ENCODE measurements at regions not wholly inside any gene's neighbourhood (a gene's known extent, or its start where the extent isn't known, plus 50 kb on each side); places are given as distances from the start of the nearest gene placed in this dataset.

DNA sequence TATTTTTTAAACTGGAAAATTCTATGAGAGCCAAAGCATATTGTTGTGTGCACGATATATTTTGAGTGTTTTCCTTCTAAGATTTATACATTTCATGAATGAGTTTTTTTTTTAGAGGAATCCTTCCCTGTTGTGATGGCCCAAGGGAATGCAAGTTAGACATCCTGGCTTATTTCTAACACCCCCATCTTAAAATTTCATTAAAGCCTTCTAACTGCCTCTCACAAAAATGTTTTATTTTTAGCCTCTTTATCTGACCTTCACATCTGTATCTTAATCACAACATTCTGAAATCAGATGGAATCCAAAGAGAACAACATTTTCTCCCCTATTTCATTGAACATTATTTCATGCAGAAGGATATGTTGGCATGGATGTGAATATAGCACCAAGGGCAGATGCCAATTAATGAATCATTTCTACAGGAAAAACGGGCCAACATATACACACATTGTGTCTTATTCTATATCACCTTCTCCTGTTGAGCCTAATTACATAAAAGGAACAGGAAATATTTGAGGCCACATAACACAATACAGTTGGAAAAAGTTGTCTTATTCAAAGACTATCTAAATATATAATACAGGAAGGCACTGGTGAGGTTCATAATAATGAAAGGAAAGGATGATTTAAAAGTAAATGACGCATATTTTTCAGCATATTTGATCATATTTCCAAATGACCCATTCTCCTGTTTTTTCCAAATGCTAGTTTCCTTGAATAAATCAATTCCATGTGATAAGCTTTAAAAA lies 455.5 kb downstream of the TTLL7 start:
- TF ChIP-seq EP300 (IDR thresholded peaks at IDR 0.05) (no peak), CTCF (IDR thresholded peaks at IDR 0.05) (no peak), POLR2AphosphoS5 (IDR thresholded peaks at IDR 0.05) (no peak), POLR2A (IDR thresholded peaks at IDR 0.05) (no peak)
- 53% methylated on average over 3 of the region's 3 CpGs for WGBS
- no peak for DNase-seq (ENCODE audit: low spot score in 2 of 2)
- Histone ChIP-seq H3K36me3 (no peaks in the 10 kb centered on the region), H3K27ac (no peak overlapping the region), H3K4me1 (no peaks in the 10 kb centered on the region), H3K4me3 (no peak overlapping the region), H3K27me3 (no peaks in the 10 kb centered on the region), H3K9me3 (no peaks in the 10 kb centered on the region)

- no peaks in the 10 kb centered on the region for H3K9me3 ChIP-seq
- 82% methylated on average over 2 of the region's 2 CpGs for WGBS
- no peaks in the 10 kb centered on the region for H3K27me3 ChIP-seq
- no peak overlapping the region for H3K27ac ChIP-seq
- H3K4me3 ChIP-seq, result no peak overlapping the region
- TF ChIP-seq POLR2AphosphoS5 (IDR thresholded peaks at IDR 0.05) (no peak), EP300 (IDR thresholded peaks at IDR 0.05) (no peak), CTCF (IDR thresholded peaks at IDR 0.05) (no peak), POLR2A (IDR thresholded peaks at IDR 0.05) (no peak)
- H3K36me3 ChIP-seq, result no peaks in the 10 kb centered on the region
- no peaks in the 10 kb centered on the region for H3K4me1 ChIP-seq
- no peak for DNase-seq (ENCODE audit: low spot score in 2 of 2)
These were observed 467.2 kb downstream of the TTLL7 start for GRCh38 chr1:83531521-83532309.

GRCh38 chr1:83530506-83530905 lies 468.4 kb downstream of the TTLL7 start:
- no peak overlapping the region for H3K4me3 ChIP-seq
- 93% methylated on average over 8 of the region's 8 CpGs for WGBS
- no peaks in the 10 kb centered on the region for H3K27me3 ChIP-seq
- no peaks in the 10 kb centered on the region for H3K4me1 ChIP-seq
- no peak for DNase-seq (ENCODE audit: low spot score in 2 of 2)
- H3K9me3 ChIP-seq, result no peaks in the 10 kb centered on the region
- no peak overlapping the region for H3K27ac ChIP-seq
- no peak for TF ChIP-seq CTCF (IDR thresholded peaks at IDR 0.05)
- no peak for TF ChIP-seq POLR2AphosphoS5 (IDR thresholded peaks at IDR 0.05)
- no peak for TF ChIP-seq EP300 (IDR thresholded peaks at IDR 0.05)
- no peak for TF ChIP-seq POLR2A (IDR thresholded peaks at IDR 0.05)
- no peaks in the 10 kb centered on the region for H3K36me3 ChIP-seq

DNA sequence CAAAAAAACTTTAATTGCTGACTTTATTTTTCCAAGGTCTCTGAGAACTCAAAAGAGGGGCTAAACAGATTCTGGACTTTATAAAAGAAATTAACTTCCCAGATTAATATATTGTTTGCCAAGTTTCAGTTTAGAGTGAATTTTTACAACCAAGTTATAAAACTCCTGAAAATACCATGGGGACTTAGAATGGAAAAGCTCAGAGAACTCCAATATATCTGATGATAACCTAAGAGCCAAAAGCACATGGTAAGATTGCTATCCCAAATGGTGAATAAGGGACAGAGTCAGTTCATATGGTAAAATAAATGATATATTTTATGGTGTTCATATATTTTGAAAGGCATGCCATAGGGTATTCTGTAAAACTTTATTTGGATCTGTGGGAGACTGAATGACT lies 470.9 kb downstream of the TTLL7 start:
- Histone ChIP-seq H3K9me3 (no peaks in the 10 kb centered on the region), H3K4me1 (no peaks in the 10 kb centered on the region), H3K4me3 (no peak overlapping the region), H3K36me3 (no peaks in the 10 kb centered on the region), H3K27ac (no peak overlapping the region), H3K27me3 (no peaks in the 10 kb centered on the region)
- no peak for TF ChIP-seq EP300 (IDR thresholded peaks at IDR 0.05)
- TF ChIP-seq CTCF (IDR thresholded peaks at IDR 0.05), result no peak
- TF ChIP-seq POLR2A (IDR thresholded peaks at IDR 0.05), result no peak
- TF ChIP-seq POLR2AphosphoS5 (IDR thresholded peaks at IDR 0.05), result no peak
- DNase-seq (ENCODE audit: low spot score in 2 of 2), result no peak

GRCh38 chr1:83520797-83521196 lies 478.1 kb downstream of the TTLL7 start:
- Histone ChIP-seq H3K36me3 (no peaks in the 10 kb centered on the region), H3K9me3 (no peaks in the 10 kb centered on the region), H3K27ac (no peak overlapping the region), H3K4me3 (no peak overlapping the region), H3K27me3 (no peaks in the 10 kb centered on the region), H3K4me1 (peaks cover 3% of the 10 kb centered on the region)
- no peak for DNase-seq (ENCODE audit: low spot score in 2 of 2)
- WGBS, result 63% methylated on average over 1 of the region's 1 CpG
- no peak for TF ChIP-seq POLR2AphosphoS5 (IDR thresholded peaks at IDR 0.05)
- TF ChIP-seq CTCF (IDR thresholded peaks at IDR 0.05), result no peak
- TF ChIP-seq EP300 (IDR thresholded peaks at IDR 0.05), result no peak
- TF ChIP-seq POLR2A (IDR thresholded peaks at IDR 0.05), result no peak

Data from suprapubic skin (tissue), 4 donors.